Fibroblast of villous mesenchyme (primary cell): ENCODE measurements at regions not wholly inside any gene's neighbourhood (a gene's known extent, or its start where the extent isn't known, plus 50 kb on each side); places are given as distances from the start of the nearest gene placed in this dataset.

Source experiments
- DNase-seq: peaks from one replicate; pipeline ENCODE4 v3.0.0-alpha.2; 2010; ENCODE audit warnings: low read depth
- H3K4me3 ChIP-seq: 2 replicates; pipeline ENCODE4 v1.5.1; 2011; ENCODE audit warnings: low read depth, mild to moderate bottlenecking, low read length
- TF ChIP-seq, protein P1 (sequence below): IDR thresholded peaks from 2 replicates; pipeline ENCODE4 v1.5.1; 2012; ENCODE audit warnings: low read depth, mild to moderate bottlenecking, low read length; ENCODE audit not compliant: insufficient read depth

DNA sequence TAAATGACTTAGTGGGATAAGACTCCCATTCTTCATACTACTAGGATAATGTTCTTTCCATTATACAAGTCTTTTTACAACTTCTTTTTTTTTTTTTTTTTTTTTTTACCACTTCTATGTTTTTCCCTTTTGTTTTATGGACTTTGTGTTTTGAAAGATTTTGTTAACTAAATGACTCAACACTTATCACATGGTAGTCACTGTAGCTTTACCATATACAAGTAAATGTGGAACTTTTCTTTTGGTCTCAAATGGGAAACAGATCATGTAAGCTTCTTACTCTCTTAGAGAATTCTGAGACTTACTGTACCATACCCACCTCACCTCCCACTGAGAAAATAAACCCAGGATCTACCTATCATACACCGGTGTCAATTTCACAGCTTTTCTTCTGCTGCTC, 590.3 kb upstream of the CDH2 start:
- TF ChIP-seq, protein P1, sequence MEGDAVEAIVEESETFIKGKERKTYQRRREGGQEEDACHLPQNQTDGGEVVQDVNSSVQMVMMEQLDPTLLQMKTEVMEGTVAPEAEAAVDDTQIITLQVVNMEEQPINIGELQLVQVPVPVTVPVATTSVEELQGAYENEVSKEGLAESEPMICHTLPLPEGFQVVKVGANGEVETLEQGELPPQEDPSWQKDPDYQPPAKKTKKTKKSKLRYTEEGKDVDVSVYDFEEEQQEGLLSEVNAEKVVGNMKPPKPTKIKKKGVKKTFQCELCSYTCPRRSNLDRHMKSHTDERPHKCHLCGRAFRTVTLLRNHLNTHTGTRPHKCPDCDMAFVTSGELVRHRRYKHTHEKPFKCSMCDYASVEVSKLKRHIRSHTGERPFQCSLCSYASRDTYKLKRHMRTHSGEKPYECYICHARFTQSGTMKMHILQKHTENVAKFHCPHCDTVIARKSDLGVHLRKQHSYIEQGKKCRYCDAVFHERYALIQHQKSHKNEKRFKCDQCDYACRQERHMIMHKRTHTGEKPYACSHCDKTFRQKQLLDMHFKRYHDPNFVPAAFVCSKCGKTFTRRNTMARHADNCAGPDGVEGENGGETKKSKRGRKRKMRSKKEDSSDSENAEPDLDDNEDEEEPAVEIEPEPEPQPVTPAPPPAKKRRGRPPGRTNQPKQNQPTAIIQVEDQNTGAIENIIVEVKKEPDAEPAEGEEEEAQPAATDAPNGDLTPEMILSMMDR = no peak
- DNase-seq = peak; percentile 39

DNA sequence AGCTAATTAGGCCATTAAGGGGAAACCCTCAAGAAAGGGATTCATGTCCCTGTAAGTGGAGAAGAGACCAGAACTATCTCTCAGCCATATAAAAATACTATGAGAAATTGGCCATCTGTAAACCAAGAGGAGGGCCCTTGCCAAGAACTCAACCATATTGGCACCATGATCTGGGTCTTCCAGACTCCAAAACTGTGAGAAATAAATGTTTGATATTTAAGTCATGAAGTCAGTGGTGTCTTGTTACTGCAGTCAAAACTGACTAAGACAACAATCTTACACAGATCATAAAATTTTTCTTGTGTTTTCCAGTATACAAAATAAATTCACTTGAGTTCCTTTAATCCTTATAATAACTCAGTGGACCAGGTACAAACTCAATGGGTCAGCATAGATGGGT, 589.8 kb upstream of the CDH2 start:
- H3K4me3 ChIP-seq = no peak overlapping the region
- TF ChIP-seq, protein P1 = no peak
- peak; percentile 11 for DNase-seq

More for the DNA sequence above, 590.3 kb upstream of the CDH2 start:
- H3K4me3 ChIP-seq = no peak overlapping the region

DNA sequence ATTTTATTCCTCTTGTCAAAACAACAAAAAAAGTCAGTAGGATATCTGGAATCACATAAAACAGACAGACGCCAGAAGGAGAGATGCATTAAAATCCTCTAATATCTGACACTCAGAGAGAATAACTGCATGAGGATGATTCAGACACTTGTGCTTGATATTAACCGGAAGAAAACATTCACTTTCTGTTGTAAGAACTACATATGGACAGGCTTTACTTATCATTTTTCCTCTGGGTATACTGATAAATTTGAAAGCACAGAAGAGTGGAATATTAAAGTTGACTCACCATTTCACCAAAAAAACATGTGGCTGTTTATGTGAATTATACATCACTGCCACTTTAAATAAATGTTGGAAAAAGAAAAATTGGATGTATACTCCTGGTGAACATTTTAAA, 589.1 kb upstream of the CDH2 start:
- DNase-seq = peak; percentile 71
- TF ChIP-seq, protein P1 = no peak
- H3K4me3 ChIP-seq = no peak overlapping the region

DNA sequence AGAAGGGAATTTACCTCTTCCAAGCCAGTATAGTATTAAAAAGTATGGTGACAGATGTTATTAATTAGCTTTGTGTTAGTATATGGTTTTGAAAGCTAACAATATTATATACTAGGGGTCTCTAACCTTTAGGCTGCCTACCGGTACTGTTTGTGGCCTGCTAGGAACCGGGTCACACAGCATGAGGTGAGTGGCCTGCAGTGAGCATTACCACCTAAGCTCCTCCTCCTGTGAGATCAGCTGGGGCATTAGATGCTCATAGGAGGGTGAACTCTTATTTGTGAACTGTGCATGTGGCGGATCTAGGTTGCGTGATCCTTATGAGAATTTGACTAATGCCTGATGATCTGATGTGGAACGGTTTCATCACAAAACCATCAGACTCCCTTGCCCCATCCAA, 583.4 kb upstream of the CDH2 start:
- no peak overlapping the region for H3K4me3 ChIP-seq
- TF ChIP-seq, protein P1 = no peak
- DNase-seq = no peak

DNA sequence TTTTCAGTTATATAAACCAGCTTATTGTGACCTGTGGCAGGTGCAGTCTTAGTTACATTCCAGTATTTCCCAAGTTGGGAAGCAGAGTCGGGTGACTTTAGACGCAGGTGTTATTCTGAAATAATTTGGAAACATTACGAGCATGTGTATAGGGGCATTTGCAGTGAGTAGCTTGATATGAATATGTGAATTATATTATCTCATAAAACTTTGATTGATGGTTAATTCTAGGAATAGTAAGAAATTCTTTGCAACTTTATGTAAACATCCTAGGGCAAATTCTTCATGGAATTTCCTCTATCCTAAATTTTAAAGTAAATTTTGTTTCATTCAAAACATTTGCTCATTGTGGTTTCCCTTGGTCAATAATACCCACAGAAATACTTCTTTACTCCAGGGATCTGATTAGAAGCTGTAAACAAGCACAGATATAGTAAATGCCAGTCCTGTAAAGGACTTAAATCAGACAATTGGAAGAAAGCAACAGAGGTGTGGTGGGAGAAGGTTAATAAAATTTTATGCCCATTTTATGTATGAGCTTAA, 580.6 kb upstream of the CDH2 start:
- no peak overlapping the region for H3K4me3 ChIP-seq
- TF ChIP-seq, protein P1 = no peak
- DNase-seq = no peak

DNA sequence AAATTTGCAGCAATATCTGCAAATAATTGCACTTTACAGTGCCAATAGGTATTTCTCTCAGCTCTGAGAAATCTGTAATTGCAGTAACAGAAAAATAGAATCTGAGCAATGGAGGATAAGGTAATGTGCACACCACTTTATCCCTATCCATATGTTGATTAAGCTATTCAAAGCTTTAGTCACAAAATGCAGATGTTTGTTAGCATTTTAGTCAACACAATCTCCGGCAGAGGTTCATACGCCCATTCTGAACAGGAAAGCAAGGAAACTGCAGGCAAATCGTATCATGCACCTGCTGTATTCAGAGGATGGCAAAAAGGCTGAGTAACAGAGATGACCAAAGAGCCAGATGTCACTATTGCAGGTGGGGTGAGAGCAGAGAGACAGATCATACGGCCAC, 566.2 kb upstream of the CDH2 start:
- no peak overlapping the region for H3K4me3 ChIP-seq
- TF ChIP-seq, protein P1 = no peak
- no peak for DNase-seq

DNA sequence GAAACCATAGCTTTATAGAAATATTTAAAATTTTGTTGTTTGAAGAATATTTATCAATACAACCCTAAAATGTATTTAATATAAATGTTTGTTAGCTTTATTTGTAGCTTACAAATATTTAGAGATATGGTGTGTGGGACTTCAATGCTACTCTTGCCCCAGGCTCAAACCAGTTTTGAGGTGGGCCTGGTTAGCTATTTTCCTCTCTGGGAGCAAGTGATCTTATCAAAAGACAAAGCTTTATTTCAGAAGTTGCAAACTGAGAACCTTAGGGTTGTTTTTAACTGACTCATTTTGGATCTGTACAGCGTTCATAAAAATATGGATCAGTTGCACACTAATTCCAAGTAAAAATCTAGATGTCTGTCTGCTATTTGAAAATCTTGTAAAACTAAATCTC, 563.6 kb upstream of the CDH2 start:
- DNase-seq = no peak
- TF ChIP-seq, protein P1 = no peak
- H3K4me3 ChIP-seq = no peak overlapping the region
